Caco-2 (cell line): ENCODE measurements at regions not wholly inside any gene's neighbourhood (a gene's known extent, or its start where the extent isn't known, plus 50 kb on each side); places are given as distances from the start of the nearest gene placed in this dataset.

Experiments
- BruUV-seq: library from RNA; stranded (reverse); fragments of 400-500 nt; replicated peaks from 2 replicates; lab custom pipeline; 2021; lab: Mats Ljungman, UMichigan
- CTCF ChIA-PET: fragments of 300-600 bp; sonication (Branson Sonifier 250); formaldehyde crosslinking; loops from one replicate; lab custom pipeline; 2022; ENCODE audit warnings: antibody characterized with exemption; lab: Charles Lee
- POLR2A ChIA-PET: fragments of 300-600 bp; sonication (Branson Sonifier 250); formaldehyde crosslinking; loops from one replicate; lab custom pipeline; 2022; ENCODE audit warnings: antibody characterized with exemption; lab: Charles Lee
- DNase-seq, 2 experiments: peaks; one replicate each; pipeline versions ENCODE4 v3.0.0 to v3.0.0-alpha.2; 2020 to 2022
- H3K27me3 ChIP-seq: replicated peaks from 2 replicates; pipeline ENCODE4 v1.6.0; 2011; ENCODE audit warnings: low read length; ENCODE audit not compliant: control insufficient read depth, insufficient read depth
- H3K36me3 ChIP-seq: 2 replicates; pipeline ENCODE4 v1.5.1; 2011; ENCODE audit warnings: low read length; ENCODE audit not compliant: control insufficient read depth, insufficient read depth
- H3K4me1 ChIP-seq: fragments of 250-450 bp; sonication (Bioruptor Pico); 2 replicates; pipeline ENCODE4 v1.5.1; 2020; ENCODE audit warnings: mild to moderate bottlenecking
- H3K4me3 ChIP-seq: 2 replicates; pipeline ENCODE4 v1.5.1; 2011; ENCODE audit warnings: low read depth, mild to moderate bottlenecking, control low read depth, low read length
- H3K9me3 ChIP-seq: fragments of 250-450 bp; sonication (Bioruptor Pico); 2 replicates; pipeline ENCODE4 v1.5.1; 2020; ENCODE audit warnings: mild to moderate bottlenecking, moderate library complexity
- H3K27ac Mint-ChIP-seq: one replicate; pipeline ENCODE4 v1.8.0; 2022; ENCODE audit warnings: mixed read lengths; ENCODE audit not compliant: unreplicated experiment
- H3K27me3 Mint-ChIP-seq: one replicate; pipeline ENCODE4 v1.8.0; 2022; ENCODE audit warnings: mixed read lengths; ENCODE audit not compliant: insufficient read depth, unreplicated experiment
- H3K36me3 Mint-ChIP-seq: one replicate; pipeline ENCODE4 v1.8.0; 2022; ENCODE audit warnings: mild to moderate bottlenecking, mixed read lengths; ENCODE audit not compliant: insufficient read depth, unreplicated experiment
- H3K4me1 Mint-ChIP-seq: one replicate; pipeline ENCODE4 v1.8.0; 2022; ENCODE audit warnings: low read depth, mixed read lengths; ENCODE audit not compliant: unreplicated experiment
- H3K4me3 Mint-ChIP-seq: one replicate; pipeline ENCODE4 v1.8.0; 2022; ENCODE audit warnings: mild to moderate bottlenecking, moderate library complexity, mixed read lengths; ENCODE audit not compliant: unreplicated experiment
- H3K9me3 Mint-ChIP-seq: one replicate; pipeline ENCODE4 v1.8.0; 2022; ENCODE audit warnings: mixed read lengths; ENCODE audit not compliant: unreplicated experiment
- CTCF ChIP-seq, 2 experiments: fragments of 200-600 bp in 1 of 2; IDR thresholded peaks; 1 replicate in 1 of 2; 2 replicates in 1 of 2; pipeline versions ENCODE4 v1.5.1 to v1.8.0; 2011 to 2022; ENCODE audit warnings: antibody characterized with exemption in 1 of 2, control low read depth in 1 of 2, inconsistent platforms in 1 of 2, low read depth in 1 of 2, low read length in 1 of 2, mild to moderate bottlenecking in 1 of 2, moderate library complexity in 1 of 2; ENCODE audit not compliant: insufficient read depth in 1 of 2, severe bottlenecking in 1 of 2, unreplicated experiment in 1 of 2
- intact Hi-C: fragments of 100-400 bp; cut with micrococcal nuclease; formaldehyde crosslinking; loops from one replicate; pipeline ENCODE4 v1.10.0; 2022; ENCODE audit not compliant: unreplicated experiment

DNA sequence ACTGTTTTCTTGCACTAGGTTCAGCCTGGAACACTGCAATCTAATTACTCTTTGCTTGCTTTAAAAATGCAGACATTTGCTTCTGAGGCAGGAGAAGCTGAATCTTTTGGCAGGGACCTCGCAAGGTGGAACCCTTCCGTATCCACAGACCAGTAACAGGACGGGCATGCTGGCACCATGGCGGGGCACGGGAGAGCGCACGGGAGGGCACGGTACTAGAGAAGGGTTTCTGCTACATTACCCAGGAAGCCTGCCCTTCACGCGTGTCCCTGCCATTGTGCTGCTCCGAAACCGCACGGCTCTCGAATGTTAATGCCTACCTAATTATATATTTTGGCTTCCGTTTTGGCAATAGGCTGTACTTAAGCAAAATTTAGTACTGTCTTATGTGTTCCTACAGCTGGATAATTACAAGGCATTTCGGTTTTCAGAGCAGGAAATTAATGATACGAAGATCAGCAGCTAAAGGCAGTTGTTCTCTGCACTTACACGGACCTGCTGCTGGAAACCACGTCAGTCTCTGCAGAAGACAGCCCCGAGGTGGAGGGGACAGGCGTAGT lies 430.4 kb downstream of the IRS2 start:
- no peak for DNase-seq
- no peaks in the 10 kb centered on the region for H3K36me3 Mint-ChIP-seq
- H3K4me3 Mint-ChIP-seq = no peak overlapping the region
- Histone ChIP-seq H3K4me3 (no peak overlapping the region), H3K36me3 (no peaks in the 10 kb centered on the region), H3K4me1 (no peaks in the 10 kb centered on the region), H3K27me3 (no peaks in the 10 kb centered on the region), H3K9me3 (no peaks in the 10 kb centered on the region)
- ChIA-PET POLR2A (no interaction called here), CTCF (no interaction called here)
- no peak overlapping the region for H3K27ac Mint-ChIP-seq
- intact Hi-C loops = no loop called here
- H3K9me3 Mint-ChIP-seq = no peaks in the 10 kb centered on the region
- TF ChIP-seq CTCF (IDR thresholded peaks at IDR 0.05; ENCODE audit: insufficient read depth in 1 of 2, low read depth in 1 of 2, low read length in 1 of 2, severe bottlenecking in 1 of 2, unreplicated experiment in 1 of 2) = no peak
- peaks cover 4% of the 10 kb centered on the region for H3K27me3 Mint-ChIP-seq
- no peaks in the 10 kb centered on the region for H3K4me1 Mint-ChIP-seq
- BruUV-seq = no TSS peak

GRCh38 chr13:109355166-109355565 lies 431.2 kb downstream of the IRS2 start:
- intact Hi-C loops = no loop called here
- Histone ChIP-seq H3K27me3 (no peaks in the 10 kb centered on the region), H3K36me3 (no peaks in the 10 kb centered on the region), H3K9me3 (no peaks in the 10 kb centered on the region), H3K4me1 (no peaks in the 10 kb centered on the region), H3K4me3 (no peak overlapping the region)
- Mint-ChIP-seq H3K4me1 (no peaks in the 10 kb centered on the region), H3K27ac (no peak overlapping the region), H3K9me3 (no peaks in the 10 kb centered on the region), H3K27me3 (peaks cover 4% of the 10 kb centered on the region), H3K4me3 (no peak overlapping the region), H3K36me3 (no peaks in the 10 kb centered on the region)
- ChIA-PET CTCF (no interaction called here), POLR2A (no interaction called here)
- TF ChIP-seq CTCF (IDR thresholded peaks at IDR 0.05; ENCODE audit: insufficient read depth in 1 of 2, low read depth in 1 of 2, low read length in 1 of 2, severe bottlenecking in 1 of 2, unreplicated experiment in 1 of 2) = no peak
- DNase-seq = no peak
- no TSS peak for BruUV-seq

DNA sequence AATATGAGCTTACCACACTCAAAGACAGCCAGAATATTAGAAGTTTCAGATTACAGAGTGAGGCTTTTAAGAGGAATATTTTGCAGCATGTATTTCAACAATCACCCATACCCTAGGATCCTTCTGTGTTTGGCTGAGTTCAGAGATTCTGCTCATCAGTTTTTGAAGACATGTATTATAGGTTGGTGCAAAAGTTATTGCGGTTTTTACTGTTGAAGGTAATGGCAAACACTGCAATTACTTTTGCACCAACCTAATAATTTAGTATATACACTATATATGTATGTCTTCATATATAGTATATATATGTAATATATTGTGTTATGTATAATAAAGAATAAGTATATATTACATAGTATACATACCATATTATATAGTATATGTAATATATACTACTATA lies 435.1 kb downstream of the IRS2 start:
- no peaks in the 10 kb centered on the region for H3K36me3 Mint-ChIP-seq
- intact Hi-C loops = no loop called here
- no peak for TF ChIP-seq CTCF (IDR thresholded peaks at IDR 0.05; ENCODE audit: insufficient read depth in 1 of 2, low read depth in 1 of 2, low read length in 1 of 2, severe bottlenecking in 1 of 2, unreplicated experiment in 1 of 2)
- H3K27me3 Mint-ChIP-seq = peaks cover 4% of the 10 kb centered on the region
- no peak for DNase-seq
- Histone ChIP-seq H3K27me3 (no peaks in the 10 kb centered on the region), H3K9me3 (no peaks in the 10 kb centered on the region), H3K36me3 (no peaks in the 10 kb centered on the region), H3K4me1 (no peaks in the 10 kb centered on the region), H3K4me3 (no peak overlapping the region)
- CTCF ChIA-PET = no interaction called here
- no peak overlapping the region for H3K27ac Mint-ChIP-seq
- H3K4me3 Mint-ChIP-seq = no peak overlapping the region
- no peaks in the 10 kb centered on the region for H3K4me1 Mint-ChIP-seq
- no peaks in the 10 kb centered on the region for H3K9me3 Mint-ChIP-seq
- POLR2A ChIA-PET = no interaction called here
- no TSS peak for BruUV-seq
